IMR-90 (cell line): ENCODE measurements at regions not wholly inside any gene's neighbourhood (a gene's known extent, or its start where the extent isn't known, plus 50 kb on each side); places are given as distances from the start of the nearest gene placed in this dataset.

ENCODE experiments used
- ATAC-seq: fragments of 200-7000 bp; cut with Tn5 transposase; 2 replicates; pipeline ENCODE4 v1.9.1; 2020; ENCODE audit warnings: low read depth, mild to moderate bottlenecking, moderate library complexity
- BruUV-seq: library from RNA; stranded (reverse); fragments of 400-500 nt; replicated peaks from 2 replicates; lab custom pipeline; 2021; lab: Mats Ljungman, UMichigan
- CTCF ChIA-PET: fragments of 300-600 bp; formaldehyde crosslinking; extraction: SDS; loops from one replicate; lab custom pipeline; 2021; ENCODE audit warnings: antibody characterized with exemption; lab: Yijun Ruan, JAX
- POLR2A ChIA-PET: fragments of 300-600 bp; sonication (Branson Sonifier 250); formaldehyde crosslinking; loops from one replicate; lab custom pipeline; 2022; ENCODE audit warnings: antibody characterized with exemption; ENCODE audit not compliant: unreplicated experiment; lab: Charles Lee
- DNase-seq: peaks from one replicate; pipeline ENCODE4 v3.0.0; 2013
- H2AFZ ChIP-seq: replicated peaks from 2 replicates; pipeline ENCODE3; 2013; ENCODE audit warnings: low read length, mild to moderate bottlenecking; ENCODE audit not compliant: poor library complexity
- H2AK5ac ChIP-seq: 2 replicates; pipeline ENCODE4 v1.6.1; 2013; ENCODE audit warnings: low read depth, low read length, inconsistent platforms
- H2AK9ac ChIP-seq: replicated peaks from 2 replicates; pipeline ENCODE3; 2013; ENCODE audit warnings: mild to moderate bottlenecking, low read depth, low read length, moderate library complexity; ENCODE audit not compliant: poor library complexity
- H2BK120ac ChIP-seq: 2 replicates; pipeline ENCODE4 v1.6.1; 2013; ENCODE audit warnings: low read depth, low read length, inconsistent platforms
- H2BK15ac ChIP-seq: 3 replicates; pipeline ENCODE4 v1.6.1; 2013; ENCODE audit warnings: low read depth, low read length, inconsistent platforms
- H2BK20ac ChIP-seq: 2 replicates; pipeline ENCODE4 v1.6.1; 2013; ENCODE audit warnings: low read depth, mild to moderate bottlenecking, inconsistent platforms, low read length, moderate library complexity
- H2BK5ac ChIP-seq: 2 replicates; pipeline ENCODE4 v1.6.1; 2013; ENCODE audit warnings: mild to moderate bottlenecking, low read depth, low read length, inconsistent platforms; ENCODE audit not compliant: poor library complexity, severe bottlenecking
- H3K14ac ChIP-seq: replicated peaks from 2 replicates; pipeline ENCODE4 v1.6.1; 2013; ENCODE audit warnings: low read depth, low read length, inconsistent platforms
- H3K18ac ChIP-seq: 2 replicates; pipeline ENCODE4 v1.6.1; 2013; ENCODE audit warnings: low read depth, low read length, control low read depth
- H3K23ac ChIP-seq: 2 replicates; pipeline ENCODE4 v1.6.1; 2013; ENCODE audit warnings: low read depth, low read length, inconsistent platforms
- H3K27ac ChIP-seq: 2 replicates; pipeline ENCODE4 v1.5.1; 2013; ENCODE audit warnings: mild to moderate bottlenecking, control low read depth, low read length; ENCODE audit not compliant: insufficient read depth
- H3K27me3 ChIP-seq: 2 replicates; pipeline ENCODE4 v1.6.1; 2013; ENCODE audit warnings: low read length; ENCODE audit not compliant: control insufficient read depth, insufficient read depth
- H3K36me3 ChIP-seq: 2 replicates; pipeline ENCODE4 v1.6.1; 2013; ENCODE audit warnings: low read length, mixed read lengths; ENCODE audit not compliant: control insufficient read depth, insufficient read depth
- H3K4ac ChIP-seq: 2 replicates; pipeline ENCODE4 v1.6.1; 2013; ENCODE audit warnings: low read depth, low read length, inconsistent platforms
- H3K4me1 ChIP-seq: 2 replicates; pipeline ENCODE4 v1.6.1; 2013; ENCODE audit warnings: low read length, mixed read lengths; ENCODE audit not compliant: control insufficient read depth, insufficient read depth
- H3K4me2 ChIP-seq: 2 replicates; pipeline ENCODE4 v1.6.1; 2013; ENCODE audit warnings: low read depth, mild to moderate bottlenecking, control low read depth, low read length, moderate library complexity
- H3K4me3 ChIP-seq: 2 replicates; pipeline ENCODE4 v1.5.1; 2013; ENCODE audit warnings: low read depth, mild to moderate bottlenecking, control low read depth, low read length, moderate library complexity; ENCODE audit not compliant: insufficient read depth
- H3K56ac ChIP-seq: 2 replicates; pipeline ENCODE4 v1.6.1; 2013; ENCODE audit warnings: low read length, inconsistent platforms; ENCODE audit not compliant: insufficient read depth; ENCODE audit errors: extremely low read depth
- H3K79me1 ChIP-seq, 2 experiments: 2 replicates each; pipeline ENCODE4 v1.6.1; 2013; ENCODE audit warnings: low read length in 2 of 2, inconsistent platforms in 1 of 2, low read depth in 1 of 2
- H3K9ac ChIP-seq: 2 replicates; pipeline ENCODE4 v1.6.1; 2013; ENCODE audit warnings: low read depth, low read length, control low read depth
- H3K9me1 ChIP-seq: 2 replicates; pipeline ENCODE4 v1.6.1; 2013; ENCODE audit warnings: low read length, inconsistent platforms; ENCODE audit not compliant: insufficient read depth
- H3K9me3 ChIP-seq: 2 replicates; pipeline ENCODE4 v1.6.1; 2013; ENCODE audit warnings: low read length; ENCODE audit not compliant: control insufficient read depth, insufficient read depth
- H4K20me1 ChIP-seq: 2 replicates; pipeline ENCODE4 v1.6.1; 2013; ENCODE audit warnings: low read length, inconsistent platforms; ENCODE audit not compliant: insufficient read depth
- H4K5ac ChIP-seq: 2 replicates; pipeline ENCODE4 v1.6.1; 2013; ENCODE audit warnings: mild to moderate bottlenecking, low read depth, low read length, control low read depth
- H4K8ac ChIP-seq, 2 experiments: 2 replicates each; pipeline ENCODE4 v1.6.1; 2013; ENCODE audit warnings: low read depth in 2 of 2, low read length in 2 of 2, control low read depth in 1 of 2, inconsistent platforms in 1 of 2
- H4K91ac ChIP-seq: 2 replicates; pipeline ENCODE4 v1.6.1; 2013; ENCODE audit warnings: low read depth, low read length, inconsistent platforms; ENCODE audit not compliant: insufficient read depth
- BHLHE40 ChIP-seq: fragments of 150-350 bp; IDR thresholded peaks from 2 replicates; pipeline ENCODE4 v1.6.1; 2016; ENCODE audit warnings: mild to moderate bottlenecking, low read depth, low read length
- MXI1 ChIP-seq: IDR thresholded peaks from 2 replicates; pipeline ENCODE4 v1.6.1; 2012; ENCODE audit warnings: low read depth, mild to moderate bottlenecking, low read length, moderate library complexity, borderline replicate concordance
- NFE2L2 ChIP-seq: fragments of 150-350 bp; IDR thresholded peaks from 2 replicates; pipeline ENCODE4 v1.6.1; 2016; ENCODE audit warnings: low read depth, mild to moderate bottlenecking, low read length
- POLR2A ChIP-seq: IDR thresholded peaks from 2 replicates; pipeline ENCODE4 v1.6.1; 2012; ENCODE audit warnings: mild to moderate bottlenecking, low read depth, low read length
- RAD21 ChIP-seq: IDR thresholded peaks from 2 replicates; pipeline ENCODE4 v1.6.1; 2012; ENCODE audit warnings: low read length, improper control_type of control experiment
- SMC3 ChIP-seq: fragments of 150-350 bp; IDR thresholded peaks from 2 replicates; pipeline ENCODE4 v1.6.1; 2016; ENCODE audit warnings: low read depth, mild to moderate bottlenecking, antibody characterized with exemption, low read length, moderate library complexity
- WGBS, 2 experiments: methylation state at CpG; one replicate each; pipeline versions ENCODE4 v1.1.5 to v1.1.7; 2013; ENCODE audit warnings: missing lambda C conversion rate in 2 of 2; ENCODE audit not compliant: insufficient read length in 1 of 2; ENCODE audit errors: extremely low coverage in 2 of 2; 5-methylcytosine and 5-hydroxymethylcytosine counted together
- dilution Hi-C: fragments of 300-500 bp; cut with HindIII; formaldehyde crosslinking; loops from one replicate; pipeline ENCODE4 v1.14.3; 2018; ENCODE audit warnings: low sequenced_read_pairs; ENCODE audit not compliant: unreplicated experiment
- in situ Hi-C: fragments of 300-500 bp; cut with MboI; formaldehyde crosslinking; loops from 3 replicates; pipeline ENCODE4 v1.14.3; 2019; ENCODE audit warnings: low sequenced_read_pairs, inconsistent platforms, mixed read lengths
- intact Hi-C: fragments of 100-400 bp; cut with micrococcal nuclease; formaldehyde crosslinking; loops from 2 replicates; pipeline ENCODE4 v1.10.0; 2022

DNA sequence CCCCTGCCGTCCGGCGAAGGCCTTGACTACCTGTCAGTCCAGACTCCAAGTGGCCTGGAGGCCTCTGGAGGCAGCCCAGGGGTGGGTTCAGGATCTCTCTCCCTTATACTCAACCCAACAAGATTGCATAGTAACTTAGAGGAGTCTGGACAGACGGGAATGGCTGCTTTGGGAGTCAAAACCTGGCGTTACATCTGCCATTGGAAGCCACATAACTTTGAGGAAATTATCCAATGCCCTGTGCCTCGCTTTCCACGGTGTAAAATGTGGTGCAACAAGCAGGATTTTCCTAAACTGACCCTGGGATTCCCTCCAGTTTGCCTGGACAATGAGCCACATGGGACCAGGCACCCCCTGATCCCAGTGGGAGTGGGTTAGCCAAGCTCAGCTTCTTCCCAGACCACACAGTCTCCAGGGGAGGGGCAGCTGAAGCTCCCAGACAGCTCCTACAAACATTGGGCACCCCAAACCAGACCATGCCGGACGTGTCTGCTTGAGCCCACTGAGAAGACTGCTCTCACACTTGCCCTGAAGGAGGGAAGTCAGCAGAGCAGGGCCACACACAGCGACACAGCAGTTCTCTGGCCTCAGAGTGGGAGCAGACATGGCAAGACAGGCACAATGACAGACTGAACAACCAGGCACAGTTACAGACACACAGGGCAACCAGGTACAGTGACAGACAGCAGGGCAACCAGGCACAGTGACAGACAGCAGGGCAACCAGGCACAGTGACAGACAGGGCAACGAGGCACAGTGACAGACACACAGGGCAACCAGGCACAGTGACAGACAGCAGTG lies 65.6 kb upstream of the RAB6C start:
- Histone ChIP-seq H3K4ac (no peak overlapping the region), H3K9ac (no peak overlapping the region), H4K8ac (no peak overlapping the region), H3K18ac (no peak overlapping the region), H3K27ac (no peak overlapping the region), H2AK9ac (no peak overlapping the region), H3K4me3 (no peak overlapping the region), H3K56ac (no peak overlapping the region), H2BK5ac (no peak overlapping the region), H3K9me3 (no peaks in the 10 kb centered on the region), H2BK120ac (no peak overlapping the region), H3K23ac (no peak overlapping the region), H3K27me3 (no peaks in the 10 kb centered on the region), H3K9me1 (no peaks in the 10 kb centered on the region), H3K4me1 (no peaks in the 10 kb centered on the region), H4K5ac (no peak overlapping the region), H2BK20ac (no peak overlapping the region), H3K36me3 (no peaks in the 10 kb centered on the region), H3K4me2 (no peak overlapping the region), H3K79me1 (no peaks in the 10 kb centered on the region), H2BK15ac (no peak overlapping the region), H4K91ac (no peak overlapping the region), H4K20me1 (no peaks in the 10 kb centered on the region), H3K14ac (no peak overlapping the region), H2AK5ac (no peak overlapping the region), H2AFZ (no peak overlapping the region)
- in situ Hi-C loops: no loop called here
- TF ChIP-seq POLR2A: no peak
- TF ChIP-seq BHLHE40: no peak
- TF ChIP-seq RAD21: no peak
- TF ChIP-seq SMC3: no peak
- TF ChIP-seq MXI1: no peak
- TF ChIP-seq NFE2L2: no peak
- ATAC-seq: no peak
- dilution Hi-C loops: no loop called here
- CTCF ChIA-PET: no interaction called here
- POLR2A ChIA-PET: no interaction called here
- 33% methylated on average over 7 of the region's 11 CpGs; no CpG with 5 or more reads in 1 of the 2 experiments for WGBS, 2 experiments
- DNase-seq: no peak
- BruUV-seq: no TSS peak
- intact Hi-C loops: no loop called here
